ENCODE measurements at regions not wholly inside any gene's neighbourhood (a gene's known extent, or its start where the extent isn't known, plus 50 kb on each side); places are given as distances from the start of the nearest gene placed in this dataset.
"Not testable (repeated sequence)": the region's sequence is repeated elsewhere in the genome, so short reads cannot be mapped to it uniquely, and the experiment has no call there.

GRCh38 chrX:73979551-73980131 is 127.1 kb upstream of the XIST start:
- no peaks in the 10 kb centered on the region for H3K27me3 ChIP-seq
- H3K27ac ChIP-seq: no peak overlapping the region
- no peaks in the 10 kb centered on the region for H3K4me1 ChIP-seq
- DNase-seq: no peak
- no peaks in the 10 kb centered on the region for H3K9me3 ChIP-seq
- H3K4me3 ChIP-seq: no peak overlapping the region
- TF ChIP-seq CTCF (IDR thresholded peaks at IDR 0.05) (no peak), POLR2A (IDR thresholded peaks at IDR 0.05) (no peak)
- no peaks in the 10 kb centered on the region for H3K36me3 ChIP-seq

- DNase-seq: no peak
- H3K4me3 ChIP-seq: no peak overlapping the region
- H3K9me3 ChIP-seq: no peaks in the 10 kb centered on the region
- no peaks in the 10 kb centered on the region for H3K36me3 ChIP-seq
- TF ChIP-seq POLR2A (IDR thresholded peaks at IDR 0.05): no peak
- no peak for TF ChIP-seq CTCF (IDR thresholded peaks at IDR 0.05)
- H3K4me1 ChIP-seq: no peaks in the 10 kb centered on the region
- H3K27me3 ChIP-seq: no peaks in the 10 kb centered on the region
- no peak overlapping the region for H3K27ac ChIP-seq
These were observed 125.1 kb upstream of the XIST start for GRCh38 chrX:73977542-73978169.

GRCh38 chrX:73967461-73967860 is 114.9 kb upstream of the XIST start:
- not testable (repeated sequence) for H3K27ac ChIP-seq, H3K9me3 ChIP-seq, H3K36me3 ChIP-seq, H3K4me3 ChIP-seq, DNase-seq, H3K27me3 ChIP-seq, H3K4me1 ChIP-seq

GRCh38 chrX:73965833-73966232 is 113.3 kb upstream of the XIST start:
- DNase-seq: no peak
- H3K4me3 ChIP-seq: no peak overlapping the region
- H3K36me3 ChIP-seq: no peaks in the 10 kb centered on the region
- H3K4me1 ChIP-seq: no peaks in the 10 kb centered on the region
- no peaks in the 10 kb centered on the region for H3K27me3 ChIP-seq
- TF ChIP-seq CTCF (IDR thresholded peaks at IDR 0.05) (no peak), POLR2A (IDR thresholded peaks at IDR 0.05) (no peak)
- no peak overlapping the region for H3K27ac ChIP-seq
- H3K9me3 ChIP-seq: no peaks in the 10 kb centered on the region

- DNase-seq: no peak
- H3K4me1 ChIP-seq: no peaks in the 10 kb centered on the region
- no peak for TF ChIP-seq CTCF (IDR thresholded peaks at IDR 0.05)
- TF ChIP-seq POLR2A (IDR thresholded peaks at IDR 0.05): no peak
- no peak overlapping the region for H3K27ac ChIP-seq
- no peak overlapping the region for H3K4me3 ChIP-seq
- no peaks in the 10 kb centered on the region for H3K9me3 ChIP-seq
- no peaks in the 10 kb centered on the region for H3K27me3 ChIP-seq
- no peaks in the 10 kb centered on the region for H3K36me3 ChIP-seq
These were observed 112.1 kb upstream of the XIST start for GRCh38 chrX:73964579-73964978.

- H3K27me3 ChIP-seq: no peaks in the 10 kb centered on the region
- no peak for DNase-seq
- TF ChIP-seq CTCF (IDR thresholded peaks at IDR 0.05): no peak
- no peak for TF ChIP-seq POLR2A (IDR thresholded peaks at IDR 0.05)
- no peak overlapping the region for H3K4me3 ChIP-seq
- no peak overlapping the region for H3K27ac ChIP-seq
- no peaks in the 10 kb centered on the region for H3K9me3 ChIP-seq
- H3K36me3 ChIP-seq: no peaks in the 10 kb centered on the region
- H3K4me1 ChIP-seq: no peaks in the 10 kb centered on the region
These were observed 111.2 kb upstream of the XIST start for GRCh38 chrX:73963682-73964081.
